Heart left ventricle (tissue), 13 donors: ENCODE measurements at regions not wholly inside any gene's neighbourhood (a gene's known extent, or its start where the extent isn't known, plus 50 kb on each side); places are given as distances from the start of the nearest gene placed in this dataset.

Experiments used
- POLR2A ChIP-seq, 2 donors: fragments of 450-650 bp; IDR thresholded peaks; one replicate each; pipeline ENCODE4 v1.6.1; 2017; ENCODE audit warnings: antibody characterized with exemption in 2 of 2, mild to moderate bottlenecking in 2 of 2, moderate library complexity in 2 of 2
- TF ChIP-seq, protein P1 (sequence below), 12 donors: fragments of 200-600 bp; sonication (generic) in 4 of 12; IDR thresholded peaks; one replicate each; pipeline versions ENCODE4 v1.5.0 to v1.8.0; 2018 to 2022; ENCODE audit warnings: antibody characterized with exemption in 12 of 12, mild to moderate bottlenecking in 5 of 12
- donor health status: ischemic (EF 13 %, LVEDD 7.1; RV severe dilation, severe dysfunction).
- donor health status: DM: no; HTN: yes; CAD: no.
- donor health status: DM: no; HTN: no; CAD: no.
- donor health status: ischemic (EF 25% LVEDD 6.9; RV normal size, moderate dysfunction).
- donor health status: ischemic (EF 25% LVEDD 5.7; RV mildly dilated, moderate dysfunction).
- donor health status: ischemic (EF 35%, LVEDD 5.7; RV mildly dilated, moderate dysfunction).
- donor health status: nonischemic (EF 11% LVEDD 7.7; RV severe dilation, severe dysfunction).
- donor health status: DM: yes; HTN: yes; CAD: no.
- donor health status: PGD.
- donor health status: ischemic (EF 29% LVEDD 5.4; RV normal size, mild dysfunction).
- donor health status: nonischemic (EF 23%, LVEDD 6.1; RV moderate dilation, normal function).

DNA sequence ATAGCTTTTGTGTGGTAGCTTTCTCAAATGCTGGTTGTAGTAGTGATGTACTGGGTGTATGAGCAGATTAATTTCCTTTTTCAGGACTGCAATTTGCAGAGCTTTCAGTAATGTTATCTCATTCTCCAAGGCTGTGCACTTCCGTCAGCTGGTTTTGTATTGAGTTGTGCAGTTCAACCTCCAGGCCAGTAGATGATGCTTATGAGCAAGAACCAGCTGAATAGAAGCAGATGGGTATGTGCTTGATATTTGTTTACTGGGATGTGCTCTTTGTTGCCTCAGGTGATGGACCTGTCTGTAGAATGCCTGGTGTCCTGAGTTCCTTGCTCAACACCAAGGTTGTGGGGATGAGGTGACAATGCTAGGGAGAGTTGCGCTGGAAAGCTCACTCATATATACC lies 462.8 kb downstream of the PCDH18 start:
- TF ChIP-seq, protein P1, sequence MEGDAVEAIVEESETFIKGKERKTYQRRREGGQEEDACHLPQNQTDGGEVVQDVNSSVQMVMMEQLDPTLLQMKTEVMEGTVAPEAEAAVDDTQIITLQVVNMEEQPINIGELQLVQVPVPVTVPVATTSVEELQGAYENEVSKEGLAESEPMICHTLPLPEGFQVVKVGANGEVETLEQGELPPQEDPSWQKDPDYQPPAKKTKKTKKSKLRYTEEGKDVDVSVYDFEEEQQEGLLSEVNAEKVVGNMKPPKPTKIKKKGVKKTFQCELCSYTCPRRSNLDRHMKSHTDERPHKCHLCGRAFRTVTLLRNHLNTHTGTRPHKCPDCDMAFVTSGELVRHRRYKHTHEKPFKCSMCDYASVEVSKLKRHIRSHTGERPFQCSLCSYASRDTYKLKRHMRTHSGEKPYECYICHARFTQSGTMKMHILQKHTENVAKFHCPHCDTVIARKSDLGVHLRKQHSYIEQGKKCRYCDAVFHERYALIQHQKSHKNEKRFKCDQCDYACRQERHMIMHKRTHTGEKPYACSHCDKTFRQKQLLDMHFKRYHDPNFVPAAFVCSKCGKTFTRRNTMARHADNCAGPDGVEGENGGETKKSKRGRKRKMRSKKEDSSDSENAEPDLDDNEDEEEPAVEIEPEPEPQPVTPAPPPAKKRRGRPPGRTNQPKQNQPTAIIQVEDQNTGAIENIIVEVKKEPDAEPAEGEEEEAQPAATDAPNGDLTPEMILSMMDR (IDR thresholded peaks at IDR 0.05) = no peak
- TF ChIP-seq POLR2A (IDR thresholded peaks at IDR 0.05) = no peak
